Astrocyte of the spinal cord (primary cell): ENCODE measurements at regions not wholly inside any gene's neighbourhood (a gene's known extent, or its start where the extent isn't known, plus 50 kb on each side); places are given as distances from the start of the nearest gene placed in this dataset.

Experiments used
- DNase-seq: peaks from one replicate; pipeline ENCODE4 v3.0.0; 2011; ENCODE audit warnings: low read depth, low spot score
- H3K4me3 ChIP-seq: 2 replicates; pipeline ENCODE4 v1.5.1; 2011; ENCODE audit warnings: low read depth, mild to moderate bottlenecking, low read length, moderate library complexity
- CTCF ChIP-seq: IDR thresholded peaks from 2 replicates; pipeline ENCODE4 v1.5.1; 2012; ENCODE audit warnings: low read depth, mild to moderate bottlenecking, low read length, inconsistent platforms
- in situ Hi-C: cut with HindIII; loops from 2 replicates; pipeline ENCODE4 v1.10.0; 2017; ENCODE audit warnings: low sequenced_read_pairs

DNA sequence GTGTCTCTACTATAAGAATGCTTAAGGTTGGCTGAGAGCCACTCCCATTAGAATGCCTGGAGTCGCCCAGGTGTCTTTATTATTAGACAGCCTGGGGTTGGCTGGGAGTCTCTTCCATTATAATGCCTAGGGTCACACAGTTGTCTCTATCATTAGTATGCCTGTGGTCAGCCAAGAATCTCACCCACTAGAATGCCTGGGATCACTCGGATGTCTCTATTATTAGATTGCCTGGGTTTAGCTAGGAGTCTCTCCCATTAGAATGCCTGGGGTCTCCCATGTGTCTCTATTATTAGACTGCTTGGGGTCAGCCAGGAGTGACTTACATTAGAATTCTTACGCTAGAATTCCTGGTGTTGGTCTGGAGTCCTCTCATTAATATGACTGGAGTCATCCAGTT is 2255.3 kb downstream of the TP53TG3F start:
- DNase-seq = no peak
- H3K4me3 ChIP-seq = no peak overlapping the region
- TF ChIP-seq CTCF = no peak
- in situ Hi-C loops = no loop called here

GRCh38 chr16:35724551-35724950 is 2265.1 kb downstream of the TP53TG3F start:
- no peak for TF ChIP-seq CTCF
- in situ Hi-C loops = no loop called here
- no peak for DNase-seq
- H3K4me3 ChIP-seq = no peak overlapping the region

GRCh38 chr16:35725949-35726348 is 2266.5 kb downstream of the TP53TG3F start:
- in situ Hi-C loops = no loop called here

GRCh38 chr16:35730251-35730650 is 2270.8 kb downstream of the TP53TG3F start:
- no peak for TF ChIP-seq CTCF
- no peak overlapping the region for H3K4me3 ChIP-seq
- no peak for DNase-seq
- in situ Hi-C loops = no loop called here

More at GRCh38 chr16:35725949-35726348, 2266.5 kb downstream of the TP53TG3F start:
- TF ChIP-seq CTCF = no peak
- no peak overlapping the region for H3K4me3 ChIP-seq
- DNase-seq = no peak

GRCh38 chr16:35731341-35732040 is 2272.1 kb downstream of the TP53TG3F start:
- in situ Hi-C loops = no loop called here
- no peak for DNase-seq
- no peak overlapping the region for H3K4me3 ChIP-seq
- no peak for TF ChIP-seq CTCF

- no peak for TF ChIP-seq CTCF
- DNase-seq = no peak
- in situ Hi-C loops = no loop called here
- no peak overlapping the region for H3K4me3 ChIP-seq
Measured at GRCh38 chr16:35732046-35732810, 2272.8 kb downstream of the TP53TG3F start.
